Cardiac muscle cell (in vitro differentiated cells and primary cell): ENCODE measurements at regions not wholly inside any gene's neighbourhood (a gene's known extent, or its start where the extent isn't known, plus 50 kb on each side); places are given as distances from the start of the nearest gene placed in this dataset.

Experiments used
- DNase-seq, 2 donors: peaks; one replicate each; pipeline versions ENCODE4 v3.0.0 to v3.0.0-alpha.2; 2010 to 2017; ENCODE audit warnings: low read depth in 1 of 2, low spot score in 1 of 2
- H3K27ac ChIP-seq: fragments of 200-600 bp; sonication (generic); 2 replicates; pipeline ENCODE4 v1.5.1; 2016
- H3K27me3 ChIP-seq: fragments of 200-600 bp; sonication (generic); 2 replicates; pipeline ENCODE4 v1.6.0; 2016; ENCODE audit warnings: control low read depth
- H3K36me3 ChIP-seq: fragments of 200-600 bp; sonication (generic); 2 replicates; pipeline ENCODE4 v1.5.1; 2016; ENCODE audit warnings: control low read depth
- H3K4me1 ChIP-seq: fragments of 200-600 bp; sonication (generic); 2 replicates; pipeline ENCODE4 v1.8.1; 2017; ENCODE audit warnings: low read depth, mild to moderate bottlenecking, mixed run types
- H3K4me3 ChIP-seq: fragments of 200-600 bp; sonication (generic); 2 replicates; pipeline ENCODE4 v1.5.1; 2016; ENCODE audit warnings: mild to moderate bottlenecking
- H3K9me3 ChIP-seq: fragments of 200-600 bp; sonication (generic); 2 replicates; pipeline ENCODE4 v1.5.1; 2017; ENCODE audit warnings: low read depth, mild to moderate bottlenecking, control low read depth
- TF ChIP-seq, protein P1 (sequence below): IDR thresholded peaks from 2 replicates; pipeline ENCODE4 v1.5.1; 2012; ENCODE audit warnings: low read depth, mild to moderate bottlenecking, low read length

DNA sequence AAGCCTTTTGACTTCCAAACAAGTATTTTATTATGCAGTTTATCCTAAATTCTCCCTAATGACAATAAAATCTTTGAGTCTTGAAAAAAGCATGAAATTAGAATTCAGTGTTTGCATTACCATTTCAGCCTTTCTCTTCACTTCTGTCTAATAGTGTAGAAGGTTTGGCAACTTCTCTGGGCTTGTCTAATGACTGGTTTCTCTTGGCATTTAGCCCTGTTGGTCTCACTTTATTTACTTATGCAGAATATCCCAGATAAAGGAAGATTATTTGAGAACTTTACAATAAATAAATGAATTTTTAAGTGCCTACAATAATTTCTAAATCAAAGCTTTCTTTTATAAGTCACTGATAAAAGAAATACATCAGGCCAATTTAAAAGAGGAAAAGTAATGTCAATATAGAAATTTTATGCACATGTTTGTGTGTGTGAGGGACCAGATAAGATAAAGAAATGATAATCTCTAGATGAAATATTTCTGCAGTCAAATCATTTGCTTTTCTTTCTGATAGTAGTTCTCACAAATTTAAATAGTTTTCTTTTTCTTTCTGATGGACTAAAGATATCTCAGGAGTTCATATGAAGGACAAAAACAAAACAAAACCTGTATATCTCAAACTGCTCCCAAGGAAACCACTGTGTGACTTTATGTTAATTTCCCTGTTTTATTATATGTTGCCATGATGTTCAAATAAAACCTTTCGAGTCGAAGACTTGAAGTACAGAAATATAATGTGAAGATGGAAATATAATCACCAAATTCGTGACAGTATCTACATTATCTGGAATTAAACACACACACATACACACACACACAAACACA is 533.1 kb upstream of the CBLB start:
- Histone ChIP-seq H3K9me3 (no peaks in the 10 kb centered on the region), H3K27me3 (no peaks in the 10 kb centered on the region), H3K4me3 (no peak overlapping the region), H3K4me1 (no peaks in the 10 kb centered on the region), H3K36me3 (no peaks in the 10 kb centered on the region), H3K27ac (no peak overlapping the region)
- TF ChIP-seq, protein P1, sequence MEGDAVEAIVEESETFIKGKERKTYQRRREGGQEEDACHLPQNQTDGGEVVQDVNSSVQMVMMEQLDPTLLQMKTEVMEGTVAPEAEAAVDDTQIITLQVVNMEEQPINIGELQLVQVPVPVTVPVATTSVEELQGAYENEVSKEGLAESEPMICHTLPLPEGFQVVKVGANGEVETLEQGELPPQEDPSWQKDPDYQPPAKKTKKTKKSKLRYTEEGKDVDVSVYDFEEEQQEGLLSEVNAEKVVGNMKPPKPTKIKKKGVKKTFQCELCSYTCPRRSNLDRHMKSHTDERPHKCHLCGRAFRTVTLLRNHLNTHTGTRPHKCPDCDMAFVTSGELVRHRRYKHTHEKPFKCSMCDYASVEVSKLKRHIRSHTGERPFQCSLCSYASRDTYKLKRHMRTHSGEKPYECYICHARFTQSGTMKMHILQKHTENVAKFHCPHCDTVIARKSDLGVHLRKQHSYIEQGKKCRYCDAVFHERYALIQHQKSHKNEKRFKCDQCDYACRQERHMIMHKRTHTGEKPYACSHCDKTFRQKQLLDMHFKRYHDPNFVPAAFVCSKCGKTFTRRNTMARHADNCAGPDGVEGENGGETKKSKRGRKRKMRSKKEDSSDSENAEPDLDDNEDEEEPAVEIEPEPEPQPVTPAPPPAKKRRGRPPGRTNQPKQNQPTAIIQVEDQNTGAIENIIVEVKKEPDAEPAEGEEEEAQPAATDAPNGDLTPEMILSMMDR: no peak
- DNase-seq: peak in 1 of 2 donors; percentile 69

DNA sequence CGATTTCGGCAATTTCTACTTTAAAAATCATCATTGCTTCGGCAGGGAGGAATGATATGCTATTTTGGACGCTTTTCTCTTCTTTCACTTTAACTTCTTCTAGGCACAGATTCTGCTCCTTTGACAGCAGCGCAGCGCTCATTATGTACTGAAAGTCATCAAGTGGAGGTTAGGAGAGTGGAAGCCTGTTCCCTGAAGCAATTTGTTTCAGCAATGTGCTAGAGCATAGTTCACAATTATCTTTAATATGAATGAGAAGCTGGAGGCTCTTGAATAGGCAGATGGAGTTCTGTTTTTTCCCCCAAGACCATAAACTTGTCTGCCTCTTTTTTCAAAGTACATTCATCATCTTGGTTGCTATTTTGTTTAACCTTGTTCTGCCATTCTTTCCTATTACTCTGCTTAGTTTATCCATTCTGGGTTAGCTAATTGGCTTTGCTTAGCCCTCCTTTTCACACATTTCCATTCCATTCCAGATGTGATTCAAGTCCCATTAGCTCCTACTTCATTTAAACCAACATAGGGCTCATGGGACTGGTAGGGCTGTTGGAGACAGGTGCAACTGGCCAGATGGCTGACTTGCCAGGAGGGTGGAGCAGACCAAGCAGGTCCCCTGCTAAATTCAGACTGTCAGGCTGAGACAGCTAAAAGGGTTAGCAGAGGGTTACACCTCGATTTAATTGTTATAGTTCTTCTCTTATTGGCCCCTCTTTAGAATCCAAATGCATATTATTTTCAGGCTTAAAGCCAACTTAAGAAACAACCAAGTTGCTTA is 534.7 kb upstream of the CBLB start:
- Histone ChIP-seq H3K4me3 (no peak overlapping the region), H3K4me1 (no peaks in the 10 kb centered on the region), H3K27ac (no peak overlapping the region), H3K27me3 (no peaks in the 10 kb centered on the region), H3K9me3 (no peaks in the 10 kb centered on the region), H3K36me3 (no peaks in the 10 kb centered on the region)
- TF ChIP-seq, protein P1: no peak
- DNase-seq: no peak

DNA sequence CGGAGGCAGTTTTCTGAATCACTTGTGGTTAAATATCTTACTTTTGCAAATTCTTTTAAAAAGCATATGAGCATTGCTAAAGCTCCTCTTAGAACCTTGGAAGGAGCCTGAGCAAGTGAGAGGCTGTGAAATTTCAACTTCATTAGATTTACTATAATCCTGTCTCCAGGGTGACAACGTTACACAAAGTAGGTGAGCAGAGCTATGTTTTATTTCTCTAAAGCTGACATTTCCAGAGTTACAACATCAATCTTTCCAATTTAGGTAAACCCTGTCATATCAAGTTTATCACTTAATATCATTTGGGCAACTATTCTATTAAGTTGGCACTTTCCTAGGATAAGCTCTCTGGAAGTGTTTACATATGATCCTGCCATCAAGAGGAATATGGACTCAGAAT is 544.9 kb upstream of the CBLB start:
- no peak overlapping the region for H3K4me3 ChIP-seq
- no peaks in the 10 kb centered on the region for H3K36me3 ChIP-seq
- TF ChIP-seq, protein P1: no peak
- no peaks in the 10 kb centered on the region for H3K27me3 ChIP-seq
- H3K27ac ChIP-seq: no peak overlapping the region
- DNase-seq: no peak
- no peaks in the 10 kb centered on the region for H3K4me1 ChIP-seq
- H3K9me3 ChIP-seq: no peaks in the 10 kb centered on the region

DNA sequence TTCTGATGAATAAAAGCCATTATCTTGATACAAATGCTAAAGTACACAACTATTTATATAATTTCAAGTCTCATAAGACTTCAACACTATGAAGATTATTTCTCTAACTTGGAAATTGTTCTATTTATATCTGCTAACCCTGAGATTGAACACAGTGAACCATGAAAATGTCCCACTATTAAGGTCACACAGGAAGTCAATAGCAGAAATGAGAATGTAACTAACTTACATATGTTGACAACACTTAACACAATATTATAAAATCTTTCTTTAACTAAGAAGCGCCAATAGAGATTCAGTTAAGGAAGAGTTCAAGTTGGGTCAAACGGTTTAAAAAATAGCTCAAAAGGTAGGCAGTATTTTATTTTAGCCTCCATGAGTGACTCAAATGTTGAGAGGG is 551.8 kb upstream of the CBLB start:
- H3K36me3 ChIP-seq: no peaks in the 10 kb centered on the region
- H3K27me3 ChIP-seq: no peaks in the 10 kb centered on the region
- H3K4me3 ChIP-seq: no peak overlapping the region
- DNase-seq: no peak
- no peak overlapping the region for H3K27ac ChIP-seq
- H3K9me3 ChIP-seq: no peaks in the 10 kb centered on the region
- TF ChIP-seq, protein P1: no peak
- H3K4me1 ChIP-seq: no peaks in the 10 kb centered on the region

DNA sequence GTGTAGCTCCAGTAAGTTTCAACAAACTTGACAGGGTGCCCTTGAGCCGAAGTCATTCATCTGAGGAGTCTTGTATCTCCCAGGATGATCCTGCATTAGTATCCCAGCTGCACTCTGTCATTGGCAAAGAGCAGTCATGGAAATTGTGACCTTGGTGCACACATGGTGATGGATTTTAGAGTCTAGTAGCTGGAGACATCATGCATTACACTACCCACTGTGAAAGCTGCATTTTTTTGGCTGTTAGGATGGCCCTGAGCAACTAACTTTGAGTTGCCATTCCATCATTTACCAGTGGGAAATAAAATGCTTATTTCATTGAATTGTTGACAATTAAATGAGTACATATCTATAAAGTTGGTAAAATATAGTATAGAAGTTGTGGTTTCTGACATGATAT is 552.6 kb upstream of the CBLB start:
- no peaks in the 10 kb centered on the region for H3K27me3 ChIP-seq
- no peak overlapping the region for H3K27ac ChIP-seq
- H3K4me1 ChIP-seq: no peaks in the 10 kb centered on the region
- no peaks in the 10 kb centered on the region for H3K9me3 ChIP-seq
- H3K4me3 ChIP-seq: no peak overlapping the region
- no peak for DNase-seq
- TF ChIP-seq, protein P1: no peak
- no peaks in the 10 kb centered on the region for H3K36me3 ChIP-seq
